CD14-positive monocyte (primary cell): ENCODE measurements at regions not wholly inside any gene's neighbourhood (a gene's known extent, or its start where the extent isn't known, plus 50 kb on each side); places are given as distances from the start of the nearest gene placed in this dataset.

ENCODE experiments used
- DNase-seq, 3 donors: peaks; one replicate each; pipeline ENCODE4 v3.0.0-alpha.2; 2011 to 2022
- H2AFZ ChIP-seq: 2 replicates; pipeline ENCODE4 v1.6.0; 2012; ENCODE audit warnings: mild to moderate bottlenecking, low read depth, low read length, inconsistent platforms; ENCODE audit not compliant: insufficient read depth, poor library complexity, severe bottlenecking
- H3K27ac ChIP-seq, 2 donors: 1 replicate in 1 of 2; 2 replicates in 1 of 2; pipeline ENCODE4 v1.5.1; 2012 to 2013; ENCODE audit warnings: low read length in 2 of 2, control low read depth in 1 of 2, inconsistent platforms in 1 of 2, low read depth in 1 of 2, mild to moderate bottlenecking in 1 of 2
- H3K27me3 ChIP-seq, 2 donors: one replicate each; pipeline versions ENCODE4 v1.6.0 to v1.6.1; 2011 to 2013; ENCODE audit warnings: low read length in 2 of 2; ENCODE audit not compliant: control insufficient read depth in 2 of 2, insufficient read depth in 2 of 2
- H3K36me3 ChIP-seq, 2 donors: replicated peaks in 1 of 2; 1 replicate in 1 of 2; 2 replicates in 1 of 2; pipeline versions ENCODE4 v1.5.1 to v1.6.1; 2012 to 2013; ENCODE audit warnings: low read length in 2 of 2, control low read depth in 1 of 2, inconsistent platforms in 1 of 2, mild to moderate bottlenecking in 1 of 2; ENCODE audit not compliant: insufficient read depth in 2 of 2, control insufficient read depth in 1 of 2
- H3K4me1 ChIP-seq, 2 donors: 1 replicate in 1 of 2; 2 replicates in 1 of 2; pipeline versions ENCODE4 v1.5.1 to v1.6.1; 2012 to 2013; ENCODE audit warnings: low read length in 2 of 2, control low read depth in 1 of 2, inconsistent platforms in 1 of 2, mild to moderate bottlenecking in 1 of 2, moderate library complexity in 1 of 2; ENCODE audit not compliant: insufficient read depth in 2 of 2, control insufficient read depth in 1 of 2
- H3K4me2 ChIP-seq: replicated peaks from 2 replicates; pipeline ENCODE3; 2012; ENCODE audit warnings: low read length, moderate library complexity, mild to moderate bottlenecking; ENCODE audit not compliant: poor library complexity, severe bottlenecking; ENCODE audit errors: extremely low read depth
- H3K4me3 ChIP-seq, 3 experiments: fragments of 200-600 bp in 1 of 3; sonication (generic) in 1 of 3; replicated peaks in 1 of 3; 1 replicate in 2 of 3; 2 replicates in 1 of 3; pipeline ENCODE4 v1.5.1; 2011 to 2013; ENCODE audit warnings: low read length in 3 of 3, mild to moderate bottlenecking in 3 of 3, control low read depth in 2 of 3, low read depth in 2 of 3, inconsistent platforms in 1 of 3, moderate library complexity in 1 of 3
- H3K79me2 ChIP-seq: 2 replicates; pipeline ENCODE4 v1.6.0; 2012; ENCODE audit warnings: mild to moderate bottlenecking, control low read depth, inconsistent platforms, low read length, moderate library complexity; ENCODE audit not compliant: insufficient read depth
- H3K9ac ChIP-seq: 2 replicates; pipeline ENCODE4 v1.6.0; 2017; ENCODE audit warnings: low read length, mild to moderate bottlenecking; ENCODE audit not compliant: insufficient read depth, poor library complexity, severe bottlenecking
- H3K9me3 ChIP-seq, 2 donors: replicated peaks in 1 of 2; 1 replicate in 1 of 2; 2 replicates in 1 of 2; pipeline versions ENCODE4 v1.5.1 to v1.6.1; 2012 to 2013; ENCODE audit warnings: low read length in 2 of 2, control low read depth in 1 of 2; ENCODE audit not compliant: control insufficient read depth in 1 of 2, insufficient read depth in 1 of 2
- H4K20me1 ChIP-seq: 2 replicates; pipeline ENCODE4 v1.6.0; 2012; ENCODE audit warnings: mild to moderate bottlenecking, low read length, control low read depth, moderate library complexity; ENCODE audit not compliant: insufficient read depth
- H3K27ac Mint-ChIP-seq, 7 donors: one replicate each; pipeline ENCODE4 v1.8.0; 2020; ENCODE audit warnings: mild to moderate bottlenecking in 7 of 7, mixed read lengths in 7 of 7, moderate library complexity in 6 of 7, inconsistent platforms in 2 of 7
- H3K27me3 Mint-ChIP-seq, 3 donors: one replicate each; pipeline ENCODE4 v1.8.0; 2021 to 2022; ENCODE audit warnings: low read depth in 3 of 3, mild to moderate bottlenecking in 3 of 3, mixed read lengths in 3 of 3, moderate library complexity in 3 of 3, inconsistent platforms in 1 of 3
- H3K36me3 Mint-ChIP-seq, 2 donors: one replicate each; pipeline ENCODE4 v1.8.0; 2020; ENCODE audit warnings: mixed read lengths in 2 of 2, inconsistent platforms in 1 of 2, mild to moderate bottlenecking in 1 of 2
- H3K4me1 Mint-ChIP-seq: one replicate; pipeline ENCODE4 v1.8.0; 2020; ENCODE audit warnings: mild to moderate bottlenecking, mixed read lengths
- H3K4me3 Mint-ChIP-seq, 2 donors: one replicate each; pipeline ENCODE4 v1.8.0; 2020; ENCODE audit warnings: mild to moderate bottlenecking in 2 of 2, mixed read lengths in 2 of 2, moderate library complexity in 1 of 2
- H3K9me3 Mint-ChIP-seq, 7 donors: one replicate each; pipeline ENCODE4 v1.8.0; 2020 to 2022; ENCODE audit warnings: mixed read lengths in 7 of 7, mild to moderate bottlenecking in 6 of 7, moderate library complexity in 6 of 7, inconsistent platforms in 2 of 7
- WGBS: methylation state at CpG from one replicate; pipeline ENCODE4 v1.1.5; 2013; ENCODE audit warnings: missing lambda C conversion rate; ENCODE audit not compliant: insufficient coverage; 5-methylcytosine and 5-hydroxymethylcytosine counted together
- intact Hi-C, 2 donors: fragments of 100-400 bp; cut with micrococcal nuclease; formaldehyde crosslinking; loops; one replicate each; pipeline versions ENCODE4 v1.15.0 to v1.15.1; 2023
- TF ChIP-seq, protein P1 (sequence below): fragments of 200-600 bp; IDR thresholded peaks from one replicate; pipeline ENCODE4 v1.8.0; 2022; ENCODE audit warnings: antibody characterized with exemption, mild to moderate bottlenecking

DNA sequence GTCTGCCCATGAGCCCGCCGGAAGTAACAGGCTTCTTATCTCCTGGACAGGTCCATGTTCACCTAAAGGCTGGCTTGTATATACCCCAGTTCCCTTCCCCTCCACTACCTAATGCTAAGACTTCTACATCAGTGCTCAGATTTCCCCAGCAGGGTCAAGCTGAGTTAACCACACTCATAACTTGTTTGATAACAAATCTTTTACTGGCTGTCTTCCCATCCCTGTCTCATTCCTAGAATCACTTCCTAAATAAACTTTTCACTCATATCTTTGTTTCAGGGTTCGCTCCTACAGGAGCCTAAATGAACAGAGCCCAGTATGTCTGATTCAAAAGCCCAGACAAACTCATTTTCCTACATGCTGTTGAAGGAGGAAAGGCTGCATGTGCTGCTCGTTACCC lies 94.0 kb upstream of the SOX11 start:
- Histone ChIP-seq H3K27ac (no peak overlapping the region), H3K79me2 (no peaks in the 10 kb centered on the region), H2AFZ (no peak overlapping the region), H4K20me1 (no peaks in the 10 kb centered on the region), H3K9me3 (peaks cover 0 to 10% of the 10 kb centered on the region in 2 donors), H3K4me1 (no peaks in the 10 kb centered on the region), H3K4me3 (no peak overlapping the region), H3K4me2 (no peak overlapping the region), H3K27me3 (no peaks in the 10 kb centered on the region), H3K9ac (no peak overlapping the region), H3K36me3 (no peaks in the 10 kb centered on the region)
- intact Hi-C loops = no loop called here
- H3K4me1 Mint-ChIP-seq = no peaks in the 10 kb centered on the region
- no peak overlapping the region for H3K27ac Mint-ChIP-seq
- H3K27me3 Mint-ChIP-seq = peaks cover 0 to 3% (median 2%) of the 10 kb centered on the region in 3 donors
- H3K4me3 Mint-ChIP-seq = no peak overlapping the region
- TF ChIP-seq, protein P1, sequence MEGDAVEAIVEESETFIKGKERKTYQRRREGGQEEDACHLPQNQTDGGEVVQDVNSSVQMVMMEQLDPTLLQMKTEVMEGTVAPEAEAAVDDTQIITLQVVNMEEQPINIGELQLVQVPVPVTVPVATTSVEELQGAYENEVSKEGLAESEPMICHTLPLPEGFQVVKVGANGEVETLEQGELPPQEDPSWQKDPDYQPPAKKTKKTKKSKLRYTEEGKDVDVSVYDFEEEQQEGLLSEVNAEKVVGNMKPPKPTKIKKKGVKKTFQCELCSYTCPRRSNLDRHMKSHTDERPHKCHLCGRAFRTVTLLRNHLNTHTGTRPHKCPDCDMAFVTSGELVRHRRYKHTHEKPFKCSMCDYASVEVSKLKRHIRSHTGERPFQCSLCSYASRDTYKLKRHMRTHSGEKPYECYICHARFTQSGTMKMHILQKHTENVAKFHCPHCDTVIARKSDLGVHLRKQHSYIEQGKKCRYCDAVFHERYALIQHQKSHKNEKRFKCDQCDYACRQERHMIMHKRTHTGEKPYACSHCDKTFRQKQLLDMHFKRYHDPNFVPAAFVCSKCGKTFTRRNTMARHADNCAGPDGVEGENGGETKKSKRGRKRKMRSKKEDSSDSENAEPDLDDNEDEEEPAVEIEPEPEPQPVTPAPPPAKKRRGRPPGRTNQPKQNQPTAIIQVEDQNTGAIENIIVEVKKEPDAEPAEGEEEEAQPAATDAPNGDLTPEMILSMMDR = no peak
- peaks cover 0 to 15% (median 2%) of the 10 kb centered on the region in 7 donors for H3K9me3 Mint-ChIP-seq
- WGBS = 100% methylated on average over 2 of the region's 4 CpGs
- DNase-seq = no peak
- no peaks in the 10 kb centered on the region for H3K36me3 Mint-ChIP-seq

- no peak overlapping the region for H3K9ac ChIP-seq
- Mint-ChIP-seq H3K27ac (no peak overlapping the region), H3K27me3 (no peaks in the 10 kb centered on the region), H3K9me3 (peaks cover 0 to 17% (median 4%) of the 10 kb centered on the region in 7 donors), H3K4me1 (no peaks in the 10 kb centered on the region), H3K4me3 (no peak overlapping the region), H3K36me3 (no peaks in the 10 kb centered on the region)
- intact Hi-C loops = no loop called here
- no peaks in the 10 kb centered on the region for H3K4me1 ChIP-seq
- H3K4me3 ChIP-seq = no peak overlapping the region
- no peaks in the 10 kb centered on the region for H3K27me3 ChIP-seq
- no peaks in the 10 kb centered on the region for H3K36me3 ChIP-seq
- peaks cover 0 to 5% of the 10 kb centered on the region in 2 donors for H3K9me3 ChIP-seq
- WGBS = no CpG with 5 or more reads among the region's 3 CpGs
- H3K79me2 ChIP-seq = no peaks in the 10 kb centered on the region
- no peaks in the 10 kb centered on the region for H4K20me1 ChIP-seq
- no peak overlapping the region for H3K4me2 ChIP-seq
- TF ChIP-seq, protein P1 = no peak
- H2AFZ ChIP-seq = no peak overlapping the region
- no peak for DNase-seq
- no peak overlapping the region for H3K27ac ChIP-seq
Measured at GRCh38 chr2:5609201-5609600, 83.0 kb upstream of the SOX11 start.
